NCI-H1048 (cell line): ENCODE measurements at regions not wholly inside any gene's neighbourhood (a gene's known extent, or its start where the extent isn't known, plus 50 kb on each side); places are given as distances from the start of the nearest gene placed in this dataset.
"Not testable (repeated sequence)": the region's sequence is repeated elsewhere in the genome, so short reads cannot be mapped to it uniquely, and the experiment has no call there.

ENCODE experiments used
- DNase-seq: peaks from one replicate; lab custom pipeline; 2025; lab: John Stamatoyannopoulos, UW

- not testable (repeated sequence) for DNase-seq
Measured at GRCh38 chr4:9505341-9505740, 61.1 kb downstream of the DEFB131A start.

GRCh38 chr4:9506672-9507071 is 62.5 kb downstream of the DEFB131A start:
- DNase-seq: not testable (repeated sequence)

- not testable (repeated sequence) for DNase-seq
Measured at GRCh38 chr4:9512941-9513340, 68.7 kb downstream of the DEFB131A start.

GRCh38 chr4:9519631-9520030 is 75.4 kb downstream of the DEFB131A start:
- DNase-seq: not testable (repeated sequence)

GRCh38 chr4:9522903-9523302 is 78.7 kb downstream of the DEFB131A start:
- DNase-seq: not testable (repeated sequence)

- DNase-seq: not testable (repeated sequence)
Measured at GRCh38 chr4:9524406-9524805, 80.2 kb downstream of the DEFB131A start.

GRCh38 chr4:9532134-9532862 is 88.1 kb downstream of the DEFB131A start:
- peak; percentile 44 for DNase-seq

- not testable (repeated sequence) for DNase-seq
Measured at GRCh38 chr4:9532863-9533192, 88.6 kb downstream of the DEFB131A start.

GRCh38 chr4:9537101-9537500 is 92.9 kb downstream of the DEFB131A start:
- DNase-seq: not testable (repeated sequence)

- not testable (repeated sequence) for DNase-seq
Measured at GRCh38 chr4:9539939-9540520, 95.8 kb downstream of the DEFB131A start.

- not testable (repeated sequence) for DNase-seq
Measured at GRCh38 chr4:9541388-9541915, 97.2 kb downstream of the DEFB131A start.

- DNase-seq: not testable (repeated sequence)
Measured at GRCh38 chr4:9544851-9545250, 100.6 kb downstream of the DEFB131A start.

GRCh38 chr4:9547470-9547869 is 103.3 kb downstream of the DEFB131A start:
- DNase-seq: not testable (repeated sequence)

- not testable (repeated sequence) for DNase-seq
Measured at GRCh38 chr4:9556076-9556475, 111.9 kb downstream of the DEFB131A start.

- DNase-seq: not testable (repeated sequence)
Measured at GRCh38 chr4:9577869-9578268, 133.7 kb downstream of the DEFB131A start.

- DNase-seq: not testable (repeated sequence)
Measured at GRCh38 chr4:9582880-9583279, 138.7 kb downstream of the DEFB131A start.

- DNase-seq: no peak
Measured at GRCh38 chr4:9592010-9592409, 147.8 kb downstream of the DEFB131A start.

GRCh38 chr4:9594948-9595347 is 150.7 kb downstream of the DEFB131A start:
- DNase-seq: no peak

- DNase-seq: not testable (repeated sequence)
Measured at GRCh38 chr4:9595531-9595930, 151.3 kb downstream of the DEFB131A start.

- no peak for DNase-seq
Measured at GRCh38 chr4:9599266-9599665, 155.1 kb downstream of the DEFB131A start.

- DNase-seq: no peak
Measured at GRCh38 chr4:9600246-9600645, 156.0 kb downstream of the DEFB131A start.

- no peak for DNase-seq
Measured at GRCh38 chr4:9602389-9602914, 158.2 kb downstream of the DEFB131A start.
